ENCODE measurements at regions not wholly inside any gene's neighbourhood (a gene's known extent, or its start where the extent isn't known, plus 50 kb on each side); places are given as distances from the start of the nearest gene placed in this dataset.

GRCh38 chr2:126811101-126811500 lies 87.6 kb upstream of the TEX51 start:
- Mint-ChIP-seq H3K27me3 (ENCODE audit: low read depth) (peaks cover 4% of the 10 kb centered on the region), H3K36me3 (ENCODE audit: insufficient read depth) (no peaks in the 10 kb centered on the region), H3K4me3 (no peak overlapping the region), H3K9me3 (peaks cover 3% of the 10 kb centered on the region), H3K4me1 (ENCODE audit: low read depth) (no peaks in the 10 kb centered on the region)
- no peak for ATAC-seq
- DNase-seq: no peak

- no peak for ATAC-seq
- peaks cover 10% of the 10 kb centered on the region for H3K9me3 Mint-ChIP-seq
- no peaks in the 10 kb centered on the region for H3K36me3 Mint-ChIP-seq (ENCODE audit: insufficient read depth)
These were observed 81.5 kb upstream of the TEX51 start for GRCh38 chr2:126817172-126817571.

GRCh38 chr2:126822115-126822514 lies 76.6 kb upstream of the TEX51 start:
- Mint-ChIP-seq H3K27me3 (ENCODE audit: low read depth) (peaks cover 19% of the 10 kb centered on the region), H3K4me1 (ENCODE audit: low read depth) (no peaks in the 10 kb centered on the region), H3K9me3 (peaks cover 7% of the 10 kb centered on the region), H3K4me3 (no peak overlapping the region), H3K36me3 (ENCODE audit: insufficient read depth) (no peaks in the 10 kb centered on the region)
- DNase-seq: no peak
- ATAC-seq: no peak

More at GRCh38 chr2:126817172-126817571, 81.5 kb upstream of the TEX51 start:
- no peak overlapping the region for H3K4me3 Mint-ChIP-seq
- H3K27me3 Mint-ChIP-seq (ENCODE audit: low read depth): peaks cover 26% of the 10 kb centered on the region
- no peak for DNase-seq
- H3K4me1 Mint-ChIP-seq (ENCODE audit: low read depth): no peaks in the 10 kb centered on the region

- DNase-seq (no peak), ATAC-seq (no peak)
- no peaks in the 10 kb centered on the region for H3K36me3 Mint-ChIP-seq (ENCODE audit: insufficient read depth)
- H3K4me3 Mint-ChIP-seq: no peak overlapping the region
- no peaks in the 10 kb centered on the region for H3K4me1 Mint-ChIP-seq (ENCODE audit: low read depth)
- H3K9me3 Mint-ChIP-seq: no peaks in the 10 kb centered on the region
- peaks cover 18% of the 10 kb centered on the region for H3K27me3 Mint-ChIP-seq (ENCODE audit: low read depth)
These were observed 75.8 kb upstream of the TEX51 start for GRCh38 chr2:126822921-126823320.

GRCh38 chr2:126823951-126824350 lies 74.7 kb upstream of the TEX51 start:
- H3K9me3 Mint-ChIP-seq: no peaks in the 10 kb centered on the region
- DNase-seq (no peak), ATAC-seq (no peak)
- H3K4me3 Mint-ChIP-seq: no peak overlapping the region
- H3K27me3 Mint-ChIP-seq (ENCODE audit: low read depth): peaks cover 11% of the 10 kb centered on the region
- H3K36me3 Mint-ChIP-seq (ENCODE audit: insufficient read depth): no peaks in the 10 kb centered on the region
- no peaks in the 10 kb centered on the region for H3K4me1 Mint-ChIP-seq (ENCODE audit: low read depth)

- peaks cover 10% of the 10 kb centered on the region for H3K27me3 Mint-ChIP-seq (ENCODE audit: low read depth)
- H3K4me1 Mint-ChIP-seq (ENCODE audit: low read depth): no peaks in the 10 kb centered on the region
- DNase-seq (no peak), ATAC-seq (no peak)
- no peaks in the 10 kb centered on the region for H3K9me3 Mint-ChIP-seq
- H3K36me3 Mint-ChIP-seq (ENCODE audit: insufficient read depth): no peaks in the 10 kb centered on the region
- H3K4me3 Mint-ChIP-seq: no peak overlapping the region
These were observed 74.0 kb upstream of the TEX51 start for GRCh38 chr2:126824663-126825062.

GRCh38 chr2:126825316-126825715 lies 73.4 kb upstream of the TEX51 start:
- Mint-ChIP-seq H3K36me3 (ENCODE audit: insufficient read depth) (no peaks in the 10 kb centered on the region), H3K9me3 (no peaks in the 10 kb centered on the region), H3K27me3 (ENCODE audit: low read depth) (peaks cover 8% of the 10 kb centered on the region), H3K4me3 (no peak overlapping the region), H3K4me1 (ENCODE audit: low read depth) (no peaks in the 10 kb centered on the region)
- DNase-seq (no peak), ATAC-seq (no peak)

GRCh38 chr2:126826491-126826890 lies 72.2 kb upstream of the TEX51 start:
- H3K27me3 Mint-ChIP-seq (ENCODE audit: low read depth): peaks cover 6% of the 10 kb centered on the region
- no peaks in the 10 kb centered on the region for H3K36me3 Mint-ChIP-seq (ENCODE audit: insufficient read depth)
- no peak overlapping the region for H3K4me3 Mint-ChIP-seq
- no peaks in the 10 kb centered on the region for H3K9me3 Mint-ChIP-seq
- no peaks in the 10 kb centered on the region for H3K4me1 Mint-ChIP-seq (ENCODE audit: low read depth)
- DNase-seq (no peak), ATAC-seq (no peak)

GRCh38 chr2:126827371-126827770 lies 71.3 kb upstream of the TEX51 start:
- H3K36me3 Mint-ChIP-seq (ENCODE audit: insufficient read depth): no peaks in the 10 kb centered on the region
- H3K4me1 Mint-ChIP-seq (ENCODE audit: low read depth): no peaks in the 10 kb centered on the region
- H3K9me3 Mint-ChIP-seq: no peaks in the 10 kb centered on the region
- no peak for ATAC-seq
- no peak for DNase-seq
- H3K27me3 Mint-ChIP-seq (ENCODE audit: low read depth): peaks cover 6% of the 10 kb centered on the region
- no peak overlapping the region for H3K4me3 Mint-ChIP-seq

- no peak for DNase-seq
- no peaks in the 10 kb centered on the region for H3K4me1 Mint-ChIP-seq (ENCODE audit: low read depth)
- H3K36me3 Mint-ChIP-seq (ENCODE audit: insufficient read depth): no peaks in the 10 kb centered on the region
- no peaks in the 10 kb centered on the region for H3K9me3 Mint-ChIP-seq
- no peak overlapping the region for H3K4me3 Mint-ChIP-seq
- no peak for ATAC-seq
- H3K27me3 Mint-ChIP-seq (ENCODE audit: low read depth): peaks cover 6% of the 10 kb centered on the region
These were observed 70.6 kb upstream of the TEX51 start for GRCh38 chr2:126828051-126828450.

- no peaks in the 10 kb centered on the region for H3K9me3 Mint-ChIP-seq
- H3K4me3 Mint-ChIP-seq: no peak overlapping the region
- H3K36me3 Mint-ChIP-seq (ENCODE audit: insufficient read depth): no peaks in the 10 kb centered on the region
- ATAC-seq: no peak
- DNase-seq: no peak
- no peaks in the 10 kb centered on the region for H3K4me1 Mint-ChIP-seq (ENCODE audit: low read depth)
- peaks cover 6% of the 10 kb centered on the region for H3K27me3 Mint-ChIP-seq (ENCODE audit: low read depth)
These were observed 70.2 kb upstream of the TEX51 start for GRCh38 chr2:126828491-126828890.

- H3K27me3 Mint-ChIP-seq (ENCODE audit: low read depth): peaks cover 6% of the 10 kb centered on the region
These were observed 67.3 kb upstream of the TEX51 start for GRCh38 chr2:126831234-126832005.

GRCh38 chr2:126832014-126832413 lies 66.7 kb upstream of the TEX51 start:
- Mint-ChIP-seq H3K27me3 (ENCODE audit: low read depth) (peaks cover 6% of the 10 kb centered on the region), H3K4me3 (no peak overlapping the region), H3K36me3 (ENCODE audit: insufficient read depth) (no peaks in the 10 kb centered on the region), H3K9me3 (no peaks in the 10 kb centered on the region), H3K4me1 (ENCODE audit: low read depth) (no peaks in the 10 kb centered on the region)
- no peak for ATAC-seq
- DNase-seq: no peak

More at GRCh38 chr2:126831234-126832005, 67.3 kb upstream of the TEX51 start:
- Mint-ChIP-seq H3K4me3 (no peak overlapping the region), H3K36me3 (ENCODE audit: insufficient read depth) (no peaks in the 10 kb centered on the region), H3K4me1 (ENCODE audit: low read depth) (no peaks in the 10 kb centered on the region), H3K9me3 (no peaks in the 10 kb centered on the region)
- ATAC-seq: no peak
- no peak for DNase-seq

GRCh38 chr2:126832757-126833156 lies 65.9 kb upstream of the TEX51 start:
- no peak for DNase-seq

GRCh38 chr2:126834006-126834659 lies 64.6 kb upstream of the TEX51 start:
- ATAC-seq (no peak), DNase-seq (no peak)
- H3K27me3 Mint-ChIP-seq (ENCODE audit: low read depth): peaks cover 4% of the 10 kb centered on the region
- H3K36me3 Mint-ChIP-seq (ENCODE audit: insufficient read depth): no peaks in the 10 kb centered on the region
- no peaks in the 10 kb centered on the region for H3K9me3 Mint-ChIP-seq
- no peak overlapping the region for H3K4me3 Mint-ChIP-seq
- H3K4me1 Mint-ChIP-seq (ENCODE audit: low read depth): no peaks in the 10 kb centered on the region

More at GRCh38 chr2:126832757-126833156, 65.9 kb upstream of the TEX51 start:
- ATAC-seq: no peak
- Mint-ChIP-seq H3K27me3 (ENCODE audit: low read depth) (peaks cover 6% of the 10 kb centered on the region), H3K4me1 (ENCODE audit: low read depth) (no peaks in the 10 kb centered on the region), H3K36me3 (ENCODE audit: insufficient read depth) (no peaks in the 10 kb centered on the region), H3K9me3 (no peaks in the 10 kb centered on the region), H3K4me3 (no peak overlapping the region)

Measured in activated T-cell treated with anti-CD3 and anti-CD28 coated beads, Interleukin-2, amount 50 U/mL, for 4 hours (primary cell).